ENCODE measurements at regions not wholly inside any gene's neighbourhood (a gene's known extent, or its start where the extent isn't known, plus 50 kb on each side); places are given as distances from the start of the nearest gene placed in this dataset.
A peak's percentile ranks its signal among the peaks of the same experiment; 100 is the strongest.

DNA sequence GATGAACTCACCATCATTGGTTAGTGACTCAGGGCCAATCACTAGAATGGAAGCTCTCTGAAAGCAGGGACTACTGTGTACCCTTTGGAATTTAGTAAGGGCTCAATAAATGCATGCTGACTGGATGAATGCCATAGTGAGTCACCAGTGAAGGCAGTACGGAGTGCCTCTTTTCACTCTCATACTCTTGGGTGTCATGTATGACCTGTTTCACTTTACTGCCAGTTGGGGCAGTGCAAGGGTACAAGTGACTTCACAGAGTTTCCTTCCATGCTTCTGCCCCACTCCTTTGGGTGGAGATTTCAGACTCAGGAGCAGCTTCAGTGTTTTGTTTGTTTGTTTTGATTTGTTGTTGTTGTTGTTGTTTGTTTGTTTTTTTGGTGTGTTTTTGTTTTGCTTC is 57.7 kb downstream of the SOX3 start:
- Mint-ChIP-seq H3K36me3 (ENCODE audit: unreplicated experiment) (no peaks in the 10 kb centered on the region), H3K9me3 (ENCODE audit: unreplicated experiment) (no peaks in the 10 kb centered on the region), H3K4me1 (ENCODE audit: low read depth, unreplicated experiment) (no peaks in the 10 kb centered on the region), H3K27ac (ENCODE audit: unreplicated experiment) (no peak overlapping the region), H3K4me3 (ENCODE audit: unreplicated experiment) (no peak overlapping the region), H3K27me3 (ENCODE audit: unreplicated experiment) (no peaks in the 10 kb centered on the region)
- DNase-seq = no peak
- TF ChIP-seq CTCF (IDR thresholded peaks at IDR 0.05; ENCODE audit: partially characterized antibody, unreplicated experiment) = no peak

- TF ChIP-seq CTCF (IDR thresholded peaks at IDR 0.05; ENCODE audit: partially characterized antibody, unreplicated experiment) = no peak
- H3K4me3 Mint-ChIP-seq (ENCODE audit: unreplicated experiment) = no peak overlapping the region
- DNase-seq = peak; percentile 21
- peak overlapping the region; percentile 62 for H3K27ac Mint-ChIP-seq (ENCODE audit: unreplicated experiment)
- no peaks in the 10 kb centered on the region for H3K9me3 Mint-ChIP-seq (ENCODE audit: unreplicated experiment)
- H3K27me3 Mint-ChIP-seq (ENCODE audit: unreplicated experiment) = peaks cover 2% of the 10 kb centered on the region
- H3K36me3 Mint-ChIP-seq (ENCODE audit: unreplicated experiment) = no peaks in the 10 kb centered on the region
- H3K4me1 Mint-ChIP-seq (ENCODE audit: low read depth, unreplicated experiment) = peaks cover 6% of the 10 kb centered on the region
Observed at GRCh38 chrX:140440876-140441275, 64.0 kb downstream of the SOX3 start.

- Mint-ChIP-seq H3K27me3 (ENCODE audit: unreplicated experiment) (peaks cover 2% of the 10 kb centered on the region), H3K4me1 (ENCODE audit: low read depth, unreplicated experiment) (peaks cover 6% of the 10 kb centered on the region), H3K36me3 (ENCODE audit: unreplicated experiment) (no peaks in the 10 kb centered on the region), H3K27ac (ENCODE audit: unreplicated experiment) (no peak overlapping the region), H3K4me3 (ENCODE audit: unreplicated experiment) (peak overlapping the region; percentile 30), H3K9me3 (ENCODE audit: unreplicated experiment) (no peaks in the 10 kb centered on the region)
- DNase-seq = peak; percentile 69
- TF ChIP-seq CTCF (IDR thresholded peaks at IDR 0.05; ENCODE audit: partially characterized antibody, unreplicated experiment) = no peak
Observed at GRCh38 chrX:140439476-140439875, 65.4 kb downstream of the SOX3 start.

GRCh38 chrX:140434347-140434746 is 70.5 kb downstream of the SOX3 start:
- Mint-ChIP-seq H3K9me3 (ENCODE audit: unreplicated experiment) (no peaks in the 10 kb centered on the region), H3K4me3 (ENCODE audit: unreplicated experiment) (no peak overlapping the region), H3K27ac (ENCODE audit: unreplicated experiment) (no peak overlapping the region), H3K27me3 (ENCODE audit: unreplicated experiment) (peaks cover 2% of the 10 kb centered on the region), H3K36me3 (ENCODE audit: unreplicated experiment) (no peaks in the 10 kb centered on the region), H3K4me1 (ENCODE audit: low read depth, unreplicated experiment) (no peaks in the 10 kb centered on the region)
- no peak for TF ChIP-seq CTCF (IDR thresholded peaks at IDR 0.05; ENCODE audit: partially characterized antibody, unreplicated experiment)
- no peak for DNase-seq

GRCh38 chrX:140433582-140433981 is 71.3 kb downstream of the SOX3 start:
- no peak overlapping the region for H3K4me3 Mint-ChIP-seq (ENCODE audit: unreplicated experiment)
- H3K27ac Mint-ChIP-seq (ENCODE audit: unreplicated experiment) = no peak overlapping the region
- no peaks in the 10 kb centered on the region for H3K4me1 Mint-ChIP-seq (ENCODE audit: low read depth, unreplicated experiment)
- no peaks in the 10 kb centered on the region for H3K9me3 Mint-ChIP-seq (ENCODE audit: unreplicated experiment)
- TF ChIP-seq CTCF (IDR thresholded peaks at IDR 0.05; ENCODE audit: partially characterized antibody, unreplicated experiment) = no peak
- H3K27me3 Mint-ChIP-seq (ENCODE audit: unreplicated experiment) = peaks cover 2% of the 10 kb centered on the region
- H3K36me3 Mint-ChIP-seq (ENCODE audit: unreplicated experiment) = no peaks in the 10 kb centered on the region
- DNase-seq = no peak

Measured in glutamatergic neuron (in vitro differentiated cells).